ENCODE measurements at regions not wholly inside any gene's neighbourhood (a gene's known extent, or its start where the extent isn't known, plus 50 kb on each side); places are given as distances from the start of the nearest gene placed in this dataset.

DNA sequence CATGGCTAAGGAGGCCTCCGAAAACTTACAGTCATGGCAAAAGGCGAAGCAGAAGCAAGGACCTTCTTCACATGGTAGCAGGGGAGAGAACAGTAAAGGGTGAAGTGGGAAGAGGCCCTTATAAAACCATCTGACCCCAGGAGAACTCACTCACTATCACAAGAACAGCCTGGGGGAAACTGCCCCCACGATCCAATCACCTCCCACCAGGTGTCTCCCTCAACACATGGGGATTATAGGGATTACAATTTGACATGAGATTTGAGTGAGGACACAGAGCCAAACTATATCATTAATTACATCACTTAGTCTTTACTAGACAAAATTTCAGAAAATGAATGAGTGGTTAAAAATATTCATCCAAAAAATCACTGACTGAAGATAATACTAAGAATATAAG lies 453.6 kb downstream of the COL12A1 start:
- intact Hi-C loops (cut with DNase I): loop anchor here in 1 of 2 donors (10.0 kb wide), 1 partner anchor 452 kb away; the partner anchor contains the start of gene COL12A1

DNA sequence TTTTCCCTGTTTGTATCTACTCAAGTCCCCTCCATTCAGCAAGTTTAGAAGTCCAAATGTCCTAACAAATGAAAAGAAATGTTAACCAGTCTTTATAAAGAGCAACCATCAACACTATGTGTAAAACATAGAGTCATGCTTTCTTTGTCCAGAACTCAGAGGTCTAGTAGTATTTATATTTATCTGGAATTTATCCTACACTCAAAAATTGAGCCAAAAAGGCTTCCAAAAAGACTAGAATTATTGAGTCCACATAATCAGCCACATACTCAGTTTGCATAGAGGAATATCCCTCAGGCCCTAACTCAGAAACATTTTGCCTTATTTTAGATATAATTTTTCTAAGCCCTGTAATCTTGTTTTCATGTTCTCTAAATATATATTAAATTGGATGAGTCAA lies 455.0 kb downstream of the COL12A1 start:
- H3K9me3 ChIP-seq (replicated peaks in 1 of 3): no peaks in the 10 kb centered on the region
- H3K4me1 ChIP-seq (replicated peaks in 1 of 2): no peaks in the 10 kb centered on the region
- intact Hi-C loops (cut with DNase I): loop anchor here in 1 of 2 donors (10.0 kb wide), 1 partner anchor 454 kb away; the partner anchor contains the start of gene COL12A1
- no peaks in the 10 kb centered on the region for H3K27me3 ChIP-seq
- no peaks in the 10 kb centered on the region for H3K36me3 ChIP-seq (replicated peaks in 1 of 2)
- no peak overlapping the region for H3K27ac ChIP-seq
- DNase-seq: no peak
- TF ChIP-seq, protein P1, sequence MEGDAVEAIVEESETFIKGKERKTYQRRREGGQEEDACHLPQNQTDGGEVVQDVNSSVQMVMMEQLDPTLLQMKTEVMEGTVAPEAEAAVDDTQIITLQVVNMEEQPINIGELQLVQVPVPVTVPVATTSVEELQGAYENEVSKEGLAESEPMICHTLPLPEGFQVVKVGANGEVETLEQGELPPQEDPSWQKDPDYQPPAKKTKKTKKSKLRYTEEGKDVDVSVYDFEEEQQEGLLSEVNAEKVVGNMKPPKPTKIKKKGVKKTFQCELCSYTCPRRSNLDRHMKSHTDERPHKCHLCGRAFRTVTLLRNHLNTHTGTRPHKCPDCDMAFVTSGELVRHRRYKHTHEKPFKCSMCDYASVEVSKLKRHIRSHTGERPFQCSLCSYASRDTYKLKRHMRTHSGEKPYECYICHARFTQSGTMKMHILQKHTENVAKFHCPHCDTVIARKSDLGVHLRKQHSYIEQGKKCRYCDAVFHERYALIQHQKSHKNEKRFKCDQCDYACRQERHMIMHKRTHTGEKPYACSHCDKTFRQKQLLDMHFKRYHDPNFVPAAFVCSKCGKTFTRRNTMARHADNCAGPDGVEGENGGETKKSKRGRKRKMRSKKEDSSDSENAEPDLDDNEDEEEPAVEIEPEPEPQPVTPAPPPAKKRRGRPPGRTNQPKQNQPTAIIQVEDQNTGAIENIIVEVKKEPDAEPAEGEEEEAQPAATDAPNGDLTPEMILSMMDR (IDR thresholded peaks at IDR 0.05): no peak
- no peak overlapping the region for H3K4me3 ChIP-seq

More for the DNA sequence above, 453.6 kb downstream of the COL12A1 start:
- no peak overlapping the region for H3K27ac ChIP-seq
- TF ChIP-seq POLR2A (IDR thresholded peaks at IDR 0.05): no peak
- TF ChIP-seq, protein P1 (IDR thresholded peaks at IDR 0.05): peak in 1 of 6 experiments; percentile 14
- H3K36me3 ChIP-seq (replicated peaks in 1 of 2): no peaks in the 10 kb centered on the region
- H3K9me3 ChIP-seq (replicated peaks in 1 of 3): no peaks in the 10 kb centered on the region
- no peak for DNase-seq
- no peaks in the 10 kb centered on the region for H3K27me3 ChIP-seq
- no peak overlapping the region for H3K4me3 ChIP-seq
- H3K4me1 ChIP-seq (replicated peaks in 1 of 2): no peaks in the 10 kb centered on the region
- 58 to 75% (median 68%) methylated on average over 3 of the region's 3 CpGs for WGBS, 4 donors

DNA sequence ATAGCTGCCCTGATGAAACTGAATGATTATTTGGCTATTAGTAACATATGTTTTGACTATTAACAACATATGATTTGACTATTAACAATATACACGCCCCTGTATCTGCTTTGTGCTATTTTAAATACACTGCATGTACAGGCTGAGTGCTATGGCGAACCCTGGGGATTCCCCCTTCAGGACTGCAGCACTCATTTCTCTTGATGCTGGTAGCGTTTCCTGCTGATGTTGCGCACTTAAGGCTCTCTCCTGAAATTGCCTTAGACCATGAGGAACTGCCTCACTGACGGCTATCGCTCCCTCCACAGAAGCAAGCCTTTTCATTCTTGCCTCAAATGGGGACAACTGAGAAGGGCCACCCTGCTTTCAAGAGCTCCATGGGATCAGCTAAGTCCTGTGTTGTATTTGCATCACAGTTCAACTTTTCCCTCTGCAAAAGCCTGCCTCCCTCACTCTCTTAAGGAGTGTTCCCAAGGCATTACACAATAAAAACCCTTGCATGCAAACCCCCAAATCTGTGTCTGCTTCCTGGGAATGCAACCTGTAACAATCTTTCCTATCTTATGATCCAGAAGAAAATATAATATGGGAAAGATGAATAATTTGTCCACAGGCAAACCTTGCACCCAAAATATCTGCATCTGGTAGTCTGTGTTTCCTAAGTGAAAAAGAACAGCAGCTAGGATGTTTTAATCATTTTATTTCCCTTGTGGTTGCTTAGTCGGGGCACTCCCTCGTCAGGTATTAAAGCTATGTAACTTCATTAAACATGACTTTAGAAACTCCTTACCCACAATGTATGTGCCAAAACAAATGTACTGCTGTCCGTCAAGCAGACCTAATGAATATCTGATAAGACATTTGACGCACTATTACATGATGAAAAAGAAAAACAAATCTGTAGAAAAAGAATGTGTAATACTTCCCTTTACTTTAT lies 456.4 kb downstream of the COL12A1 start:
- DNase-seq: no peak
- no peak for TF ChIP-seq POLR2A (IDR thresholded peaks at IDR 0.05)
- TF ChIP-seq, protein P1 (IDR thresholded peaks at IDR 0.05): no peak
- no peak overlapping the region for H3K4me3 ChIP-seq
- H3K27ac ChIP-seq: no peak overlapping the region
- no peaks in the 10 kb centered on the region for H3K27me3 ChIP-seq
- H3K9me3 ChIP-seq (replicated peaks in 1 of 3): no peaks in the 10 kb centered on the region
- intact Hi-C loops (cut with DNase I): loop anchor here in 1 of 2 donors (10.0 kb wide), 1 partner anchor 455 kb away; the partner anchor contains the start of gene COL12A1
- H3K36me3 ChIP-seq (replicated peaks in 1 of 2): no peaks in the 10 kb centered on the region
- 55 to 61% (median 55%) methylated on average over 10 of the region's 10 CpGs for WGBS, 4 donors
- no peaks in the 10 kb centered on the region for H3K4me1 ChIP-seq (replicated peaks in 1 of 2)

DNA sequence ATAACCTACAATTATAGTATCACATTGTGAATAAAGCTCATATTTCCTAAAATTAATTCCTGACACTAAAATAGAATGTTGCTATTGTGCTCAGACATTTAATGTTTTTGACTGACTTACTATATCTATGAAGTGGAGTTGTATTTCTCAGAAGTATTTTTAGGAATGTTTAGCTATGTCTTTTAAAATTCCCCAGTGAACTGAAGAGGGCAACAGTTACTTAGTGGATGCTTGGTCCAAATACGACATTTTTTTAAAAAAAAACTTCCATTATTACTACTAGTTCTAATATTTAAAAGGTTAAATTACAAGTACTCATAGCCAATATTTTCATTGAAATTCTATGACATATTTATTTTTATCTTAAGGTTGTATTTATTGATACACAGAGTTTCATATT lies 460.2 kb downstream of the COL12A1 start:
- Histone ChIP-seq H3K4me1 (replicated peaks in 1 of 2) (no peaks in the 10 kb centered on the region), H3K9me3 (replicated peaks in 1 of 3) (no peaks in the 10 kb centered on the region), H3K36me3 (replicated peaks in 1 of 2) (no peaks in the 10 kb centered on the region), H3K27ac (no peak overlapping the region), H3K4me3 (no peak overlapping the region), H3K27me3 (no peaks in the 10 kb centered on the region)
- intact Hi-C loops (cut with DNase I): no loop called here
- TF ChIP-seq POLR2A (IDR thresholded peaks at IDR 0.05): no peak
- TF ChIP-seq, protein P1 (IDR thresholded peaks at IDR 0.05): no peak
- 16 to 41% (median 34%) methylated on average over 1 of the region's 1 CpG for WGBS, 4 donors
- DNase-seq: no peak
